ENCODE measurements at regions not wholly inside any gene's neighbourhood (a gene's known extent, or its start where the extent isn't known, plus 50 kb on each side); places are given as distances from the start of the nearest gene placed in this dataset.

- TF ChIP-seq CTCF (IDR thresholded peaks at IDR 0.05; ENCODE audit: low read length): no peak
- TF ChIP-seq EZH2 (IDR thresholded peaks at IDR 0.05; ENCODE audit: borderline replicate concordance, low read length): no peak
Measured at GRCh38 chr1:115413208-115413607, 75.2 kb upstream of the NGF start.

Measured in OCI-LY1 (cell line).